IPS-15b (cell line): ENCODE measurements at regions not wholly inside any gene's neighbourhood (a gene's known extent, or its start where the extent isn't known, plus 50 kb on each side); places are given as distances from the start of the nearest gene placed in this dataset.
"Not testable (repeated sequence)": the region's sequence is repeated elsewhere in the genome, so short reads cannot be mapped to it uniquely, and the experiment has no call there.

Experiments used
- H3K27me3 ChIP-seq: one replicate; pipeline ENCODE4 v1.6.1; 2013; ENCODE audit warnings: low read length; ENCODE audit not compliant: control insufficient read depth, insufficient read depth
- H3K36me3 ChIP-seq: one replicate; pipeline ENCODE4 v1.6.1; 2013; ENCODE audit warnings: low read length; ENCODE audit not compliant: control insufficient read depth, insufficient read depth
- H3K4me1 ChIP-seq: one replicate; pipeline ENCODE4 v1.6.1; 2013; ENCODE audit warnings: mild to moderate bottlenecking, low read length; ENCODE audit not compliant: control insufficient read depth, insufficient read depth
- H3K4me3 ChIP-seq: one replicate; pipeline ENCODE4 v1.5.1; 2013; ENCODE audit warnings: low read depth, low read length
- H3K9ac ChIP-seq: one replicate; pipeline ENCODE4 v1.6.1; 2013; ENCODE audit warnings: low read depth, mild to moderate bottlenecking, low read length
- H3K9me3 ChIP-seq: one replicate; pipeline ENCODE4 v1.6.1; 2013; ENCODE audit warnings: mild to moderate bottlenecking, low read length; ENCODE audit not compliant: control insufficient read depth, insufficient read depth

DNA sequence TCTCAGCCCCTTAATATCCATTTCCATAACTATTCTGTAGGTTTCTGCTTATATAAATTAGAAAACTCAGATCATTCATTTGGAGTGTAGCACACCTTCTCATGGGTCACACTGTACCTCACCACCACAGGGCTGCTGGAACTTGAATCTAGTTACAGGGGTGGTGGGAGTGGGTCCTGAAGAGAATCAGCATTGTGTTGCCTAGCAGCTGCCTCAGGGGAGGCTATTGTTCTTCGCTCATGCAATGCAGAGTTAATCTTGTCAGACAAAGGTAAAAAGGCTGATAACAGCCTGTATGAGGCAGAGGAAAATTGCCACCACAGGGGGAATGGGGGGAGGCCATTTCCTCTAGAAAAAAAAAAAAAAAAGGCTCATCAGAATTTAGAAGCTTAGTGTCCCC lies 496.0 kb upstream of the ADGRB3 start:
- Histone ChIP-seq H3K4me1 (peaks cover 10% of the 10 kb centered on the region), H3K9ac (no peak overlapping the region), H3K27me3 (no peaks in the 10 kb centered on the region), H3K4me3 (no peak overlapping the region), H3K9me3 (peaks cover 2% of the 10 kb centered on the region), H3K36me3 (no peaks in the 10 kb centered on the region)

DNA sequence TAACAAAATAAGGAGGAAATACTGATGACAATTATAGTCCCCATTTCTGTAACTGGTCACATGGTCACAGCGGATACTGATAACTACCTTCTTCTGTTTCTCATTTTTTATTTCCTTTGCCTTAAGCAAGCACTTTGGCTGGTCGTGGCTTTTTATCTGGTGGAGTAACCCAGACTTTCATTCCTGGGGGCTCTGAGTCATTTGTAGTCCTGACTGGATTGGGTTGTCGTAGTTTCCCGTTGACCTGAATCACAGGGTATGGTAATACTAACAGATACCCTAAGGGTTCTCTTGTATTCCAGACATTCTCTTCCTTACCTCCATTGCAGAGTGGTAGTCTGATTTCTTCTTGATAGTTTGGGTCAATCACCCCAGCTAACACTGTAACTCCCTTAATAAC lies 500.3 kb upstream of the ADGRB3 start:
- Histone ChIP-seq H3K9ac (no peak overlapping the region), H3K36me3 (no peaks in the 10 kb centered on the region), H3K4me1 (peaks cover 8% of the 10 kb centered on the region), H3K9me3 (no peaks in the 10 kb centered on the region), H3K4me3 (no peak overlapping the region), H3K27me3 (no peaks in the 10 kb centered on the region)

DNA sequence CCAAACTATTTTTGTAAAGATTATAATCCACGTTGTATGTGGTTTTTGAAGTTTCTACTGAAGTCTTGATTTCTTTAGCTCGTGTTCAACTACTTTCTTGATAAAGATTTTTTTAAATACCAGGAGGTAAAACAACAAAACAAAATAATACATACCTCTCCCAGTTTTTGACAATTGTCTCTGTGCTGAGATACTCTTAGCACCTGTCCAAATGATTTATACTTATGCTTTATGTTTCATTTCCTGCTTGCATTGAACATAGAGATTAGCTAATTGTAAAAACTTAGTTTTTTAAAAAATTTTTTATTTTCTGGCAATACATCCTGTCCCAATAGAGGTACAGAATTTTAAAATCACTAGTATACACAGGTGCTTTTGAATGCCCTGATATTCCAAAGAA lies 506.9 kb upstream of the ADGRB3 start:
- no peaks in the 10 kb centered on the region for H3K36me3 ChIP-seq
- no peaks in the 10 kb centered on the region for H3K27me3 ChIP-seq
- H3K9ac ChIP-seq: no peak overlapping the region
- no peak overlapping the region for H3K4me3 ChIP-seq
- no peaks in the 10 kb centered on the region for H3K9me3 ChIP-seq
- no peaks in the 10 kb centered on the region for H3K4me1 ChIP-seq

DNA sequence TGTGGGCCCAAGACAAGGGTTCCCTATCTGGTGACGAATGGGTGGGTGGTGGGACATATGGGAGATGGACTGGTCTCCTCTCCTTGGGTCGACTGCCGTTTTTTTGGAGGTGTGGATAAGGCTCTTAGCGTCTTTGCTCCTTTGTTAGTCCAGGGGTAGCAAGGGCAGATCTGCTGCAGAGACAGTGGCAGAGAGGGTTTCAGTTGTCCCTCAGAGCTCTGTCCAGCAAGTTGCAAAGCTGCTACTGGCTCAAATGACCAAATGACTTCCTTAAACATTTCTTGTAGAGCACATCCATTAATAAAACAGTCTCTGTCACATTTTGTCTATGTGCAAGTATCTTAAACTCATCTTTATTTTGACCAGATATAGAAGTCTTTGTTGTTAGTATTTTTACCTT lies 508.0 kb upstream of the ADGRB3 start:
- Histone ChIP-seq H3K9ac (no peak overlapping the region), H3K4me3 (no peak overlapping the region), H3K36me3 (no peaks in the 10 kb centered on the region), H3K4me1 (no peaks in the 10 kb centered on the region), H3K27me3 (no peaks in the 10 kb centered on the region), H3K9me3 (no peaks in the 10 kb centered on the region)

DNA sequence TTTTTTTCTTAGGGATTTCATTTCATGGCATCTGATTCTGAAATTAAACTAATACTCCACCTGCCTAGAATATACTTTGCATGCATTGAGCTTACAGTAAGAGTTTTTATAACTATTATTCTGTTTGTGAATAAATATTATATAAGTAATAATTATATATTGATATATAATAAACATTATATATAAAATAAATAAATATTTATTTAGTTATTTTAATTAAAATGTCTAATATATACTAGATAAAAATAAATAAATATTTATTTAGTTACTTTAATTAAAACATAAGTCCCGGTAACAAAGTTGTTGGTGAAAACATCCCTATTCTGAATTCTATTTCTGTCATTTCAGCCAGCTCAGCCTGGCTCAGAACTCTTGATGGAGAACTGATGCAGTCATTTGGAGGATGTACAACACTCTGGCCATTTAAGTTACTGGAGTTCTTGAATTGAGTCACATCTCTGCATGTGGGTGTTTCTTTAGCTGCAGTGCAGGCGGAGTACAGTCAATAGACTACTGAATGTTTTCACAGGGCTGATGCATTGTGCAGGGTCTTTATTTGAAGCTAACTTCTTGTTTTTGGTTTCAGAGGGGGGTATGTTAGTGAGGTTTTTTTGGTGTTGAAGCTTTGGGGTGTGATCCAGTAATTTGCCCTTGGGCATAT lies 508.9 kb upstream of the ADGRB3 start:
- peaks cover 5% of the 10 kb centered on the region for H3K9me3 ChIP-seq
- H3K9ac ChIP-seq: no peak overlapping the region
- H3K27me3 ChIP-seq: no peaks in the 10 kb centered on the region
- no peak overlapping the region for H3K4me3 ChIP-seq
- H3K4me1 ChIP-seq: no peaks in the 10 kb centered on the region
- H3K36me3 ChIP-seq: no peaks in the 10 kb centered on the region

DNA sequence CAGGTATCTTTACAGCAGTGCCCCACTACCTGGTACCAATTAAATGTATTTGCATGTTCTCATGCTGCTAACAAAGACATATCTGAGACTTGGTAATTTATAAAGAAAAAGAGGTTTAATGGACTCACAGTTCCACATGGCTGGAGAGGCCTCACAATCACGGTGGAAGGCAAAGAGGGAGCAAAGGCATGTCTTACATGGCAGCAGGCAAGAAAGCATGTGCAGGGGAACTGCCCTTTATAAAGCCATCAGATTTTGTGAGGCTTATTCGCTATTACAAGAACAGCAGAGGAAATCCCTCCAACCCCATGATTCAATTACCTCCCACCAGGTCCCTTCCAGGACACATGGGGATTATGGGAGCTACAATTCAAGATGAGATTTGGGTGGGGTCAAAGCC lies 512.1 kb upstream of the ADGRB3 start:
- H3K9ac ChIP-seq, H3K9me3 ChIP-seq, H3K27me3 ChIP-seq, H3K4me1 ChIP-seq, H3K36me3 ChIP-seq, H3K4me3 ChIP-seq: not testable (repeated sequence)

DNA sequence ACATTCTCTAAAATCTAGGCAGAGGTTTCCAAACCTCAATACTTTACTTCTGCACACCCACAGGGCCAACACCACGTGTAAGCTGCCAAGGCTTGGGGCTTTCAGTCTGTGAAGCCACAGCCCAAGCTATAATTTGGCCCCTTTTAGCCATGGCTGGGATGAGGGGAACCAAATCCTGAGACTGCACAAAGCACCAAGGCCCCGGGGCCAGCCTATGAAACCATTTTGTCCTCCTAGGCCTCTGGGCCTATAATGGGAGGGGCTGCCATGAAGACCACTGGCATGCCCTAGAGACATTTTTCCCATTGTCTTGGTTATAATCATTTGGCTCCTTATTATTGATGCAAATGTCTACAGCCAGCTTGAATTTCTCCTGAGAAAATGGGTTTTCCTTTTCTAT lies 513.0 kb upstream of the ADGRB3 start:
- H3K9me3 ChIP-seq: peaks cover 9% of the 10 kb centered on the region
- H3K27me3 ChIP-seq: no peaks in the 10 kb centered on the region
- no peaks in the 10 kb centered on the region for H3K36me3 ChIP-seq
- H3K4me3 ChIP-seq: no peak overlapping the region
- no peak overlapping the region for H3K9ac ChIP-seq
- H3K4me1 ChIP-seq: no peaks in the 10 kb centered on the region

DNA sequence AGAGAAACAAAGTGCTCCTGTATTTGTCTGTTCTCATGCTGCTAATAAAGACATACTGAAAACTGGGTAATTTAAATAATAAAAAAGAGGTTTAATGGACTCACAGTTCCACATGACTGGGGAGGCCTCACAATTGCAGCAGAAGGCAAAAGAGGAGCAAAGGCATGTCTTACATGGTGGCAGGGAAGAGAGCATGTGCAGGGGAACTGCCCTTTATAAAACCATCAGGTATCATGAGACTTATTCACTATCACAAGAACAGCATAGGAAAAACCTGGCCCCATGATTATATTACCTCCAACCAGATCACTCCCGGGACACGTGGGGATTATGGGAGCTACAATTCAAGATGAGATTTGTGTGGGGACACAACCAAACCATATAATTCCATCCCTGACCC lies 514.1 kb upstream of the ADGRB3 start:
- not testable (repeated sequence) for H3K4me1 ChIP-seq, H3K4me3 ChIP-seq, H3K36me3 ChIP-seq, H3K27me3 ChIP-seq, H3K9me3 ChIP-seq, H3K9ac ChIP-seq

DNA sequence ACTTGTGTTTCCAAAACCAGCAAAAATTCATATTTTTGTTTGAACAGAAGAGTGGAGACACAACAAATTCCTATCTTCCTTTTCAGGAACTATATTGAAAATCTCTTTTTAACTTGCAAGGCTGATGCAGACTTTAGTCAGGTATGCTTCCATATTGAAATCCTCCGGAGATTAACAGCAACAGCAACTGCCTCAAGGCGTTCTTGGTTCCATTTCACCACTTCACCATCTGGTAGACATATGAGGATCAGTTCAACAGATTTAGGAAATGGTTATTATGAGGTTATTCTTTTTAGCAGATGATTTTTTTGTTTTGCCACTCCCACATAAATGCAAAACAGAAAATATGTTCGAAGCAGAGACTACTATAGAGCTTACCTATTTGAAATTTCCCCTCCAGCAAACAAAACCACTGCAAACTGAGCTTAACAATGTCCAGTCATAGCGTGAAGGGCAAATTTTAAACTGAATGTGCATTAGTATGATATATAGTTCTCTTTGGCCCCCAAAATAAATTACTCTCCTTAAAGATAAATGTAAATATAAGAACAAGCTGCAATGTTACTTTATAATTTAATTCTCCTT lies 520.5 kb upstream of the ADGRB3 start:
- Histone ChIP-seq H3K36me3 (no peaks in the 10 kb centered on the region), H3K4me3 (no peak overlapping the region), H3K27me3 (no peaks in the 10 kb centered on the region), H3K9ac (no peak overlapping the region), H3K4me1 (no peaks in the 10 kb centered on the region), H3K9me3 (no peaks in the 10 kb centered on the region)

DNA sequence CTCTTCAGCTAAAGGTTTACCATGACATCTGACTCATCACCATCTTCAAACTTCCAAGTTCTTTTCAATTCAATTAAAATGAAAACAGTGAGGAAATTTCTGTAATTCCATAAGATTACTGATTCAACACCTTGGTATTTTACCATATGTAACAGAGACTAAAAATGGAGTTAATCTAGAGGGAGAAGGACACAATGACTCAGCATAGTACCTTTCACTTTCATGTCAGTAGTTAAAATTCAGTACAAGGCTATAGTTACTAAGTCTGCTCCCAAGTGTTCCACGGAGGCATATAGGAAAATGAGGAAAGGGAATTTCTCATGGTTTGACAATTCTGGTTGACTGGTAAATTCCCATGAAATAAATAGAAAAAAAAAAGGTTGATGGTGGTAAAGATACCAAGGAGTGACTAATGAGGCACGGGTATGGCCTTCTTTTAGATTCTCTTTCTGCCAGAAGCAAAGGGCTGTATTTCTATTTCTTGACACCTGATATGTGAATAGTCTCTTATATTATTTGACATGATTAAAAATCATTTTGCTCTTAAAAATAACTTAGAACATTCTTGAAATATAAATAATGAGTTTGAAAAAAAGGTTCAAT lies 526.7 kb upstream of the ADGRB3 start:
- no peaks in the 10 kb centered on the region for H3K36me3 ChIP-seq
- H3K4me1 ChIP-seq: no peaks in the 10 kb centered on the region
- H3K4me3 ChIP-seq: no peak overlapping the region
- H3K27me3 ChIP-seq: no peaks in the 10 kb centered on the region
- no peaks in the 10 kb centered on the region for H3K9me3 ChIP-seq
- no peak overlapping the region for H3K9ac ChIP-seq

DNA sequence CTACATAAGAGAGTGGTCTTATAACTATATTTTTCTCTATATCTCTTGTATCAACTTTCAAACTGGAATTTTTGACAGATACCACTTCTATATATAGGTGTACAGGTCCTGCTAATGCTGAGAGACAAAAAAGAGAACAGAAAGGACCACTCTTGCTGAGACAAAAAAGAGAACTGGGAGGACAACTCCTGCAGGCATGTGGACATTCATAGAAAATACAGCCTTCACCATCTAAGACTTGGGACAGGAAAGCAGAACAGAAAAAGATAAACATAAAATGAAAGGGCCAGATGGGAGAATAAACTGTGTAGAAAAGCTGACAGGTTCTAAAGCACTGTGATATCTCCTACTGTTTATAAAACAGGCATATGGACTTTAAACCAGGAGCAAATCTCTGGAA lies 541.0 kb upstream of the ADGRB3 start:
- Histone ChIP-seq H3K4me1 (no peaks in the 10 kb centered on the region), H3K9ac (no peak overlapping the region), H3K27me3 (no peaks in the 10 kb centered on the region), H3K36me3 (no peaks in the 10 kb centered on the region), H3K4me3 (no peak overlapping the region), H3K9me3 (no peaks in the 10 kb centered on the region)

DNA sequence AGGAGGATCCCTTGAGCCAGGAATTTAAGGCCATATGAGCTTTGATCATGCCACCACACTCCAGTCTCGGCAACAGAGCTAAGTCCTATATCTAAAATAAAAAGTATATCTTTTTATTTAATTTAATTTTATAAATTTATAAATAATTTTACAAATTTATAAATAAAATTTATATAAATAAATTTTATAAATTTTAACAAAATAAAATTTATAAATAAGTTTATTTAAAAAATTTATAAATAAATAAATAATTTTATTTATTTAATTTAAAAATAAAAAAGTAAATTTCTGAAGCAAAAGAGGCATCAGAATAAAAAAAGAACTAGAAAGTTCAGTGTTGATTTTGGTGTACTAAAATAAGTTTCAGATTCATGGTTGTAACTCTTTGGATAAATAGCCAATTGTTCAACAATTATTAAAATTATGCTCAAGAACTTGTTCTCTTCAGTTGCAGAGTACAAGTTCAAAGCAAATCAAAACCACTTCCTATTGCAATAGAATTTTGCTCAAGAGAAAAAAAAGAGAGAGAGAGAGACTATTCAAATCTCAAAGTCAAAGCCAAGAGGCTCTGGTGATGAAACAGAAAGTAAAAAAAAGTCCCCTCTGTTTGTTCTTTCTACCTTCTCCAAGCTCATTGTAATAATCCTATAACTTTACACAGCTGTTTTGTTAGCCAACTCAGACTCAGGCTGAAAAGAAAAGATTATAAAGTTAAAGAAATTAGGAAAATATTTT lies 547.5 kb upstream of the ADGRB3 start:
- no peaks in the 10 kb centered on the region for H3K36me3 ChIP-seq
- H3K27me3 ChIP-seq: no peaks in the 10 kb centered on the region
- H3K9ac ChIP-seq: no peak overlapping the region
- H3K4me1 ChIP-seq: no peaks in the 10 kb centered on the region
- peaks cover 6% of the 10 kb centered on the region for H3K9me3 ChIP-seq
- no peak overlapping the region for H3K4me3 ChIP-seq
